ENCODE measurements at regions not wholly inside any gene's neighbourhood (a gene's known extent, or its start where the extent isn't known, plus 50 kb on each side); places are given as distances from the start of the nearest gene placed in this dataset.

- no peak for TF ChIP-seq ZNF671 (CRISPR knock-in tag; IDR thresholded peaks at IDR 0.05)
Measured at GRCh38 chr5:67454957-67455561, 258.5 kb upstream of the CD180 start (continued).

- Mint-ChIP-seq H3K27me3 (ENCODE audit: low read depth) (no peaks in the 10 kb centered on the region), H3K4me1 (no peaks in the 10 kb centered on the region), H3K9me3 (no peaks in the 10 kb centered on the region), H3K27ac (no peak overlapping the region), H3K4me3 (no peak overlapping the region), H3K36me3 (no peaks in the 10 kb centered on the region)
- CTCF ChIA-PET: no interaction called here
- POLR2A ChIA-PET: no interaction called here
- TF ChIP-seq CBFB (CRISPR knock-in tag; IDR thresholded peaks at IDR 0.05; ENCODE audit: low read depth) (no peak), KAT7 (CRISPR knock-in tag; IDR thresholded peaks at IDR 0.05; ENCODE audit: borderline replicate concordance) (no peak), ATF3 (CRISPR knock-in tag; conservative IDR thresholded peaks at IDR 0.05) (no peak), SMAD4 (CRISPR knock-in tag; IDR thresholded peaks at IDR 0.05) (no peak), ZNF425 (CRISPR knock-in tag; conservative IDR thresholded peaks at IDR 0.05) (no peak), GRHL2 (CRISPR knock-in tag; IDR thresholded peaks at IDR 0.05; ENCODE audit: insufficient replicate concordance, severe bottlenecking) (no peak), RORB (CRISPR knock-in tag; IDR thresholded peaks at IDR 0.05) (no peak), FOXK1 (CRISPR knock-in tag; IDR thresholded peaks at IDR 0.05) (no peak), FOXJ3 (CRISPR knock-in tag; IDR thresholded peaks at IDR 0.05; ENCODE audit: borderline replicate concordance) (no peak), MXD4 (CRISPR knock-in tag; IDR thresholded peaks at IDR 0.05; ENCODE audit: borderline replicate concordance) (no peak), ZNF232 (CRISPR knock-in tag; IDR thresholded peaks at IDR 0.05) (no peak), NFE2L1 (CRISPR knock-in tag; IDR thresholded peaks at IDR 0.05) (no peak), HMGA2 (CRISPR knock-in tag; IDR thresholded peaks at IDR 0.05) (no peak), ZNF281 (CRISPR knock-in tag; IDR thresholded peaks at IDR 0.05) (no peak), ZNF121 (CRISPR knock-in tag; IDR thresholded peaks at IDR 0.05) (no peak), SOX15 (CRISPR knock-in tag; IDR thresholded peaks at IDR 0.05) (no peak), ZNF317 (CRISPR knock-in tag; IDR thresholded peaks at IDR 0.05; ENCODE audit: borderline replicate concordance, low read depth) (no peak)
- no peak for ATAC-seq
- no peak for DNase-seq (ENCODE audit: low spot score)
Measured at GRCh38 chr5:67453111-67453905, 256.7 kb upstream of the CD180 start.

- Mint-ChIP-seq H3K27me3 (ENCODE audit: low read depth) (no peaks in the 10 kb centered on the region), H3K36me3 (no peaks in the 10 kb centered on the region)
- no peak for ATAC-seq
- TF ChIP-seq RORB (CRISPR knock-in tag; IDR thresholded peaks at IDR 0.05) (no peak), ARID4B (CRISPR knock-in tag; IDR thresholded peaks at IDR 0.05; ENCODE audit: borderline replicate concordance) (no peak), ZBTB21 (CRISPR knock-in tag; IDR thresholded peaks at IDR 0.05; ENCODE audit: borderline replicate concordance) (no peak), IRF1 (CRISPR knock-in tag; IDR thresholded peaks at IDR 0.05) (no peak), KAT7 (CRISPR knock-in tag; IDR thresholded peaks at IDR 0.05; ENCODE audit: borderline replicate concordance) (no peak)
Measured at GRCh38 chr5:67451640-67452279, 255.2 kb upstream of the CD180 start.

More at GRCh38 chr5:67451640-67452279, 255.2 kb upstream of the CD180 start:
- Mint-ChIP-seq H3K4me3 (no peak overlapping the region), H3K9me3 (no peaks in the 10 kb centered on the region), H3K27ac (no peak overlapping the region), H3K4me1 (no peaks in the 10 kb centered on the region)
- POLR2A ChIA-PET: interaction anchor here (0.7 kb wide), 1 partner anchor 396 kb away, joined by 5 read pairs; no protein-coding TSS in a partner anchor
- CTCF ChIA-PET: no interaction called here
- DNase-seq (ENCODE audit: low spot score): no peak

Measured in WTC11 (cell line).